ENCODE measurements at regions not wholly inside any gene's neighbourhood (a gene's known extent, or its start where the extent isn't known, plus 50 kb on each side); places are given as distances from the start of the nearest gene placed in this dataset.
"Not testable (repeated sequence)": the region's sequence is repeated elsewhere in the genome, so short reads cannot be mapped to it uniquely, and the experiment has no call there.

DNA sequence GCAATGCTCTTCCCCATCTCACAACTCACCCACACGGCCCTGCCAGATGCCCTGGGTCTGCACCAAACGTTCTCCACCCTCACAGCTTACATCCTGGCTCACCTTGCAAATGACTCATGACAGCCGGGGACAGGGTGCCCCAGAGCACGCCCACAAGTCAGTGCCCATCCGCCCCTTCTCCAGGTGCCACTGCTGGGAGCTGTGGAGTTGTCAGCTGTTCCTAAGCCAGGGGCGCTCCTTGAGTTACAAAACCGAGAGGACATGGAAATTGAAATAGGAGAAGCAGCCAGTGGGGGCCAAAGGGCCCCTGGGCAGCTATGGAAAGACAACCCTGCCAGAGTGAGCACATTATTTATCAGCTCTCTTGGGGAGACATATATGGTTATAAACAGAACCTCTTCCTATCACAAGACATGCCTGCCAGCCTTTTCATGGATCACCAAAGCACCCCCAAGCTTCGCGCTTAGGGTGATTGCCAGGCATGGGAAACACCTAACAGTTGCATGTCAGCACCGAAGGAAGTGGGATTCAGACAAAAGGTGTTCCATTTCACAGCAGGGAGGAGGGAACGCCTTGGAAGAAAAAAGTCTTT is 236.8 kb downstream of the LY86 start:
- no peak overlapping the region for H3K4me3 ChIP-seq (ENCODE audit: low read depth, low read length)

DNA sequence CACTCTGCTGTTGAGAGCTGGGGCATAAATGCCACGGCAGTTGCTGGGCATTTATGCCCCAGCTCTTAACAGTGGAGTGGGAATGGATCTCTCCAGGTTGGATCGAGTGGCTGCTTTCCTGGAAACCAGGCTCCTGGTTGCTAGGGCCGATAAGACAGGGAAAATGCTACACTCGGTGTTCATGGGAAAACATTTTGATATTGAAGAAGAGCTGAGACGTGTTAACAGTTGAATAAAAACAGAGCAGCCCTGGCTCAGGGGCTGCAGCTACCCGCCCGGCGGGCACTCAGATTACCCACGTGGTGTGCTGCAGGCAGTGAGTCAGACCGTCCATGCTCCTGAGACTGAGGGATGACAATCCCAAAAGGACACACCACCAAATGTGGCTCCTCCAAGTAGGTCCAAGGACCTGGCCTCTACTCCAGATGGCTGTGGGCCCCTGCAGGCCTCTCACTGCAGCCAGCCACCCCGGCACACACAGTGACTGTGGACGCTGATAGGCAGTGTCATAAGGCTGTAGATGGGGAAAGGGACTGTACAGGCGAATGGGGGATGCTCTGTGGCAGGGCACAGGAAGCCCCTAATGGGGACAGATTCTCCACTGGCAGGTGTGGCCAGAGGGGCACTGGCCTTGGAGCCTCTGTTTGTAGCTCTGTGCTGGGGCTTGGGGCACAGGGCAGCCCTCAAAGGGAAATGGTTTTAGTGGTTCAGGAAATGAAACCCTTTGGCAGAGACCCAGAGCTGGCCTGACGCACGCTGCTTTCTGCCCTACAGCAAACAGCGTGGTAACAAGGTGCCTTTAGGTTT is 237.8 kb downstream of the LY86 start:
- TF ChIP-seq, protein P1, sequence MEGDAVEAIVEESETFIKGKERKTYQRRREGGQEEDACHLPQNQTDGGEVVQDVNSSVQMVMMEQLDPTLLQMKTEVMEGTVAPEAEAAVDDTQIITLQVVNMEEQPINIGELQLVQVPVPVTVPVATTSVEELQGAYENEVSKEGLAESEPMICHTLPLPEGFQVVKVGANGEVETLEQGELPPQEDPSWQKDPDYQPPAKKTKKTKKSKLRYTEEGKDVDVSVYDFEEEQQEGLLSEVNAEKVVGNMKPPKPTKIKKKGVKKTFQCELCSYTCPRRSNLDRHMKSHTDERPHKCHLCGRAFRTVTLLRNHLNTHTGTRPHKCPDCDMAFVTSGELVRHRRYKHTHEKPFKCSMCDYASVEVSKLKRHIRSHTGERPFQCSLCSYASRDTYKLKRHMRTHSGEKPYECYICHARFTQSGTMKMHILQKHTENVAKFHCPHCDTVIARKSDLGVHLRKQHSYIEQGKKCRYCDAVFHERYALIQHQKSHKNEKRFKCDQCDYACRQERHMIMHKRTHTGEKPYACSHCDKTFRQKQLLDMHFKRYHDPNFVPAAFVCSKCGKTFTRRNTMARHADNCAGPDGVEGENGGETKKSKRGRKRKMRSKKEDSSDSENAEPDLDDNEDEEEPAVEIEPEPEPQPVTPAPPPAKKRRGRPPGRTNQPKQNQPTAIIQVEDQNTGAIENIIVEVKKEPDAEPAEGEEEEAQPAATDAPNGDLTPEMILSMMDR (IDR thresholded peaks at IDR 0.05; ENCODE audit: low read depth, low read length), result no peak
- no peaks in the 10 kb centered on the region for H3K27me3 ChIP-seq (ENCODE audit: insufficient read depth, low read depth, severe bottlenecking)
- H3K9me3 ChIP-seq (ENCODE audit: severe bottlenecking), result no peaks in the 10 kb centered on the region
- no peak overlapping the region for H3K27ac ChIP-seq
- H3K4me3 ChIP-seq (ENCODE audit: low read depth, low read length), result no peak overlapping the region
- no peaks in the 10 kb centered on the region for H3K36me3 ChIP-seq
- no peak for DNase-seq

More for the DNA sequence above, 236.8 kb downstream of the LY86 start:
- Histone ChIP-seq H3K9me3 (ENCODE audit: severe bottlenecking) (no peaks in the 10 kb centered on the region), H3K27ac (no peak overlapping the region), H3K27me3 (ENCODE audit: insufficient read depth, low read depth, severe bottlenecking) (no peaks in the 10 kb centered on the region), H3K36me3 (no peaks in the 10 kb centered on the region)
- TF ChIP-seq, protein P1 (IDR thresholded peaks at IDR 0.05; ENCODE audit: low read depth, low read length), result no peak
- no peak for DNase-seq

DNA sequence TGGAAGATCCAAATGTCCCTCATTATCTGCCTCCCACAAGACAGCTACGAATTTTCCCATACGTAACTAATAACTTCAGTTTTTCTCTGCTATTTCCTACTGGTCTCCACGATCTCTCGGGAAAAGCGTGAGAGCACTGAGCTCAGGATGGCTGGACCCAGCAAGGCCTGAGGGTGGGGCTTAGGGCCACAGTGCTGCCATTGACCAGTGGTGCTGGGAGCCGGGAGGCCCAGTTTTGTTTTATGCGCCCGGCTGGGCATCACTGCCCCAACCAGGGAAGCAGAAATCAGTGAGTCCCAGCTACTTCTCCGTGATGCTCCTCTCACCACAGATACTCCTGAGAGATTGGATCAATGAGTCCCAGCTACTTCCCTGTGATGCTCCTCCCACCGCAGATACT is 238.4 kb downstream of the LY86 start:
- DNase-seq, result no peak
- TF ChIP-seq, protein P1 (IDR thresholded peaks at IDR 0.05; ENCODE audit: low read depth, low read length), result no peak
- no peaks in the 10 kb centered on the region for H3K27me3 ChIP-seq (ENCODE audit: insufficient read depth, low read depth, severe bottlenecking)
- no peaks in the 10 kb centered on the region for H3K9me3 ChIP-seq (ENCODE audit: severe bottlenecking)
- no peaks in the 10 kb centered on the region for H3K36me3 ChIP-seq
- no peak overlapping the region for H3K4me3 ChIP-seq (ENCODE audit: low read depth, low read length)
- H3K27ac ChIP-seq, result no peak overlapping the region

DNA sequence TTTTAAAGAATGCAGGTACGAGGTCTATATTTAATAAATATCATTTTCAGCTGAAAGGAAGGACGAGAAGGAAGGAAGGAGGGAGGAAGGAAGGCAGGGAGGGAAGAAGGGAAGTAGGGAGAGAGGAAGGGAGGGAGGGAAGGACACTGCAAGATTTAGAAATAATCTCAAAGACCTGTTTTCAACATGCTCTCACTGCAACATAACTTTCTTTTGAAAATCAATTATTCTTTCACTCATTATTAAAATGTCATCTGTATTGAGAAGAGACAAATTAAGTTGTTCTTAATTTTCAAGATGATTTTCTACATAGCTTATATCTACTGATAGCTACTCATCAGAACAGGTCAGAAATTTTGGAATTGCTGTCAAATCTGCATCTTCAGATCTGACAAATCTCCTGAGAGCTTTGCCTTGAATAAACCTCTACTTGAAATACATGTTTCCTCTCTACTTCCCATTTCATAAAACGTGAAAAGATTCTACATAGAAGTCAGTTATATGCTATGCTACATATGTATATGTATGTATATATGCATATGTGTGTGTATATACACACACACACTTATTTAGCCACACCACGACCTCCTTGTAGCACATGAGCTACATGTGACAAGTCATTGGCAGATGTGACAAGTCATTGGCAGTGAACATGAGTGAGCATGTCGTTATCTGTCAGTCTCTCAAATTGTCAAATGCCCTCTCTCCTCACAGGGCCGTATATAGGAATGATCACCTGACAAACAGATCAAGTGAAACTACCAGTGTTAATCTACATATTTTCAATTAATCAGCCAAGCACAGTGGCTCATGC is 241.6 kb downstream of the LY86 start:
- TF ChIP-seq, protein P1 (IDR thresholded peaks at IDR 0.05; ENCODE audit: low read depth, low read length), result no peak
- DNase-seq, result no peak
- H3K4me3 ChIP-seq (ENCODE audit: low read depth, low read length), result no peak overlapping the region
- no peaks in the 10 kb centered on the region for H3K27me3 ChIP-seq (ENCODE audit: insufficient read depth, low read depth, severe bottlenecking)
- no peak overlapping the region for H3K27ac ChIP-seq
- no peaks in the 10 kb centered on the region for H3K36me3 ChIP-seq
- no peaks in the 10 kb centered on the region for H3K9me3 ChIP-seq (ENCODE audit: severe bottlenecking)

DNA sequence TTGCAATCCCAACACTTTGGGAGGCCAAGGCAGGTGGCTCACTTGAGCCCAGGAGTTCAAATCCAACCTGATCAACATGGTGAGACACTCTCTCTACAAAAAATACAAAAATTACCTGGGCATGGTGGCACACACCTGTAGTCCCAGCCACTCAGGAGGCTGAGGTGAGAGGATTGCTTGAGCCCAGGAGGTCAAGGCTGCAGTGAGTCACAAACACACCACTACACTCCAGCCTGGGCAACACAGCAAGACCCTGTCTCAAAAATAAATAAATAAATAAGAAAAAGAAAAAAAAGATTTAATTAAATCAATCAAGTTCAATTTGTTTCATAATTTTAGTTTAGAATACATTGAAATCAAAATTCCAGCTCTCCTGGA is 242.2 kb downstream of the LY86 start:
- not testable (repeated sequence) for H3K27me3 ChIP-seq (ENCODE audit: insufficient read depth, low read depth, severe bottlenecking); H3K4me3 ChIP-seq (ENCODE audit: low read depth, low read length); H3K27ac ChIP-seq; H3K36me3 ChIP-seq; DNase-seq; H3K9me3 ChIP-seq (ENCODE audit: severe bottlenecking)

DNA sequence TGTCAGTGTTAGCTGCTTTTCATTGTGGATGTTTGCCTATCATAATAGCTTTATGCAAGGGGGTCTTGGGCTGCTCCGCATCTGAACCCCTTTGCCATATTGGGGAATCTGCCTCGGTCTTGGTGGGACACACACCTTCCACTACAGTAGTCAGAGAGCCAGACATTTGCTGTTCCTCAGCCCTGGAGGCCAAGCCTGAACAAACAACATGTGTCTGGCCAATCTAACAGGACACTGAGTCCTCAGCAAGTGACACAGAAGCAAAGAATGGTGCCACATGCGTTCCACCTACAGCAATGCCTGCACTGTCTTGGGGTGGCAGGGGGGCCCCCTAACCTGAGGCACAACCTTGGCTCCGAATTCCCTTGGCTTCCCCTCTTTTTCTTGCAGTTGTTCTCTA is 243.9 kb downstream of the LY86 start:
- TF ChIP-seq, protein P1 (IDR thresholded peaks at IDR 0.05; ENCODE audit: low read depth, low read length), result no peak
- Histone ChIP-seq H3K4me3 (ENCODE audit: low read depth, low read length) (no peak overlapping the region), H3K36me3 (no peaks in the 10 kb centered on the region), H3K27ac (no peak overlapping the region), H3K27me3 (ENCODE audit: insufficient read depth, low read depth, severe bottlenecking) (no peaks in the 10 kb centered on the region), H3K9me3 (ENCODE audit: severe bottlenecking) (no peaks in the 10 kb centered on the region)
- DNase-seq, result no peak

Measured in WERI-Rb-1 (cell line).